ENCODE measurements at regions not wholly inside any gene's neighbourhood (a gene's known extent, or its start where the extent isn't known, plus 50 kb on each side); places are given as distances from the start of the nearest gene placed in this dataset.

- no peak for TF ChIP-seq GATA2 (IDR thresholded peaks at IDR 0.05; ENCODE audit: low read depth, low read length)
- TF ChIP-seq GATA3 (IDR thresholded peaks at IDR 0.05; ENCODE audit: low read depth, low read length): no peak
Observed at GRCh38 chr2:157179324-157180105, 78.0 kb upstream of the GALNT5 start.
